Neural progenitor cell (in vitro differentiated cells): ENCODE measurements at regions not wholly inside any gene's neighbourhood (a gene's known extent, or its start where the extent isn't known, plus 50 kb on each side); places are given as distances from the start of the nearest gene placed in this dataset.

Experiments
- EZH2 ChIP-seq: fragments of 200-600 bp; sonication (generic); IDR thresholded peaks from 2 replicates; pipeline ENCODE4 v1.6.1; 2017; ENCODE audit warnings: antibody characterized with exemption, mild to moderate bottlenecking, moderate library complexity
- EZH2phosphoT487 ChIP-seq: fragments of 200-600 bp; sonication (generic); IDR thresholded peaks from 2 replicates; pipeline ENCODE4 v1.6.1; 2017; ENCODE audit warnings: antibody characterized with exemption
- TF ChIP-seq, protein P1 (sequence below): fragments of 200-600 bp; sonication (generic); IDR thresholded peaks from 2 replicates; pipeline ENCODE4 v1.5.1; 2017; ENCODE audit warnings: antibody characterized with exemption, mild to moderate bottlenecking

DNA sequence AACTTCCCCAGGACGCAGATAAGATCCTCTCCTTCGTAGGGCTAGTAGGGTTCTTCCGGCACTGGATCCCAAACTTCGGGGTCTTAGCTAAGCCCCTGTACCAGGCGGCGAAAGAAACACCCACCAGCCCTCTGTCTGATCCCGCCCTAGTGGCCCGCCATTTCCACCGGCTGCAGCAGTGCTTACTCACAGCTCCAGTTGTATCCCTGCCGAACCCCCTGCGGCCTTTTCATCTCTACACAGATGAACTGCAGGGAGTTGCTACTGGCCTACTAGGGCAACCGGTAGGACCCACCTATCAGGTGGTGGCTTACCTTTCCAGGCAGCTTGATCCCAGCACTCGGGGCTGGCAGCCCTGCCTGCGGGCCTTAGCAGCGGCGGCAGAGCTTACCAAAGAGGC lies 961.2 kb downstream of the RPA4 start:
- TF ChIP-seq, protein P1, sequence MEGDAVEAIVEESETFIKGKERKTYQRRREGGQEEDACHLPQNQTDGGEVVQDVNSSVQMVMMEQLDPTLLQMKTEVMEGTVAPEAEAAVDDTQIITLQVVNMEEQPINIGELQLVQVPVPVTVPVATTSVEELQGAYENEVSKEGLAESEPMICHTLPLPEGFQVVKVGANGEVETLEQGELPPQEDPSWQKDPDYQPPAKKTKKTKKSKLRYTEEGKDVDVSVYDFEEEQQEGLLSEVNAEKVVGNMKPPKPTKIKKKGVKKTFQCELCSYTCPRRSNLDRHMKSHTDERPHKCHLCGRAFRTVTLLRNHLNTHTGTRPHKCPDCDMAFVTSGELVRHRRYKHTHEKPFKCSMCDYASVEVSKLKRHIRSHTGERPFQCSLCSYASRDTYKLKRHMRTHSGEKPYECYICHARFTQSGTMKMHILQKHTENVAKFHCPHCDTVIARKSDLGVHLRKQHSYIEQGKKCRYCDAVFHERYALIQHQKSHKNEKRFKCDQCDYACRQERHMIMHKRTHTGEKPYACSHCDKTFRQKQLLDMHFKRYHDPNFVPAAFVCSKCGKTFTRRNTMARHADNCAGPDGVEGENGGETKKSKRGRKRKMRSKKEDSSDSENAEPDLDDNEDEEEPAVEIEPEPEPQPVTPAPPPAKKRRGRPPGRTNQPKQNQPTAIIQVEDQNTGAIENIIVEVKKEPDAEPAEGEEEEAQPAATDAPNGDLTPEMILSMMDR: no peak
- TF ChIP-seq EZH2phosphoT487 (no peak), EZH2 (no peak)
